Osteocyte (in vitro differentiated cells): ENCODE measurements at regions not wholly inside any gene's neighbourhood (a gene's known extent, or its start where the extent isn't known, plus 50 kb on each side); places are given as distances from the start of the nearest gene placed in this dataset.

Experiments
- DNase-seq: peaks from one replicate; pipeline ENCODE4 v3.0.0; 2021; ENCODE audit warnings: mixed read lengths; ENCODE audit not compliant: unreplicated experiment; ENCODE audit errors: extremely low spot score
- H3K27ac Mint-ChIP-seq: one replicate; pipeline ENCODE4 v1.8.0; 2021; ENCODE audit warnings: mild to moderate bottlenecking, mixed read lengths; ENCODE audit not compliant: unreplicated experiment
- H3K27me3 Mint-ChIP-seq: one replicate; pipeline ENCODE4 v1.8.0; 2021; ENCODE audit warnings: mixed read lengths; ENCODE audit not compliant: unreplicated experiment
- H3K36me3 Mint-ChIP-seq: one replicate; pipeline ENCODE4 v1.8.0; 2021; ENCODE audit warnings: mixed read lengths; ENCODE audit not compliant: unreplicated experiment
- H3K4me1 Mint-ChIP-seq: one replicate; pipeline ENCODE4 v1.8.0; 2021; ENCODE audit warnings: mixed read lengths; ENCODE audit not compliant: unreplicated experiment
- H3K4me3 Mint-ChIP-seq: one replicate; pipeline ENCODE4 v1.8.0; 2021; ENCODE audit warnings: mild to moderate bottlenecking, moderate library complexity, mixed read lengths; ENCODE audit not compliant: unreplicated experiment
- H3K9me3 Mint-ChIP-seq: one replicate; pipeline ENCODE4 v1.8.0; 2021; ENCODE audit warnings: mixed read lengths; ENCODE audit not compliant: unreplicated experiment
- CTCF ChIP-seq: fragments of 200-600 bp; sonication (generic); IDR thresholded peaks from 2 replicates; pipeline ENCODE4 v1.5.0; 2021; ENCODE audit warnings: antibody characterized with exemption, mild to moderate bottlenecking, moderate library complexity

- TF ChIP-seq CTCF, result no peak
- H3K9me3 Mint-ChIP-seq, result no peaks in the 10 kb centered on the region
- no peaks in the 10 kb centered on the region for H3K4me1 Mint-ChIP-seq
- H3K4me3 Mint-ChIP-seq, result no peak overlapping the region
- H3K36me3 Mint-ChIP-seq, result no peaks in the 10 kb centered on the region
- H3K27ac Mint-ChIP-seq, result no peak overlapping the region
- DNase-seq, result no peak
- no peaks in the 10 kb centered on the region for H3K27me3 Mint-ChIP-seq
Observed at GRCh38 chr4:114226968-114227760, 247.7 kb upstream of the ARSJ start.

GRCh38 chr4:114229706-114230105 is 250.3 kb upstream of the ARSJ start:
- no peaks in the 10 kb centered on the region for H3K27me3 Mint-ChIP-seq
- H3K4me3 Mint-ChIP-seq, result no peak overlapping the region
- peaks cover 2% of the 10 kb centered on the region for H3K9me3 Mint-ChIP-seq
- no peak for DNase-seq
- no peak overlapping the region for H3K27ac Mint-ChIP-seq
- no peaks in the 10 kb centered on the region for H3K4me1 Mint-ChIP-seq
- TF ChIP-seq CTCF, result no peak
- no peaks in the 10 kb centered on the region for H3K36me3 Mint-ChIP-seq

DNA sequence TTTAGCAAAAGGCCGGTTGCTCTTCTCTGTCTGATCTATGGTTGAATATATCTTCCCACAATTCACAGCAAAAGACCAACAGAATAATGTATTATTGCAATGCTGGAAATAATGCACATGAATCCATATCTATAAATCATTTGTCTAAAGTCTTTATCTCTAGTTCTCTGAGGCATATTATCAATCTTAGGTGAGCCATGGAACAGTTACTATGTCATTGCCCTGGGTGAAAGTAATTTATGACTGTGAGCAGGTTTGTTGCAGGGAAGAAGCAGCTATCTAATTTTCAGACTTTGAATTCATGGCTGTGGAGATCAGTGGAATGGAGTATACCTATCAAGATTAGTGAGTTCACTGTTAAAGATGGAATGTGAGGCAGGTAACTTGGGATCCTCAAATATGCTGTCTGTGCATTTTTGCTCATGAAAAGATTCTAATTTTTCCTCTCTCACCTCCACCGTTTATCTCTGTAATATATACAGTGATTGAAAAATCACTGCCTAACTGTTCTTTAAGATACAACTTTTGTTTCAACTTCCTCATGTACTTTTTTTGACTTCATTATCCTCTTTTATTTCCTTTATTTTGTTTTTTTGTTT is 256.8 kb upstream of the ARSJ start:
- Mint-ChIP-seq H3K4me3 (no peak overlapping the region), H3K27ac (no peak overlapping the region), H3K27me3 (no peaks in the 10 kb centered on the region), H3K36me3 (no peaks in the 10 kb centered on the region), H3K4me1 (peaks cover 3% of the 10 kb centered on the region), H3K9me3 (peaks cover 21% of the 10 kb centered on the region)
- DNase-seq, result no peak
- TF ChIP-seq CTCF, result no peak

GRCh38 chr4:114237997-114238396 is 258.6 kb upstream of the ARSJ start:
- H3K27ac Mint-ChIP-seq, result no peak overlapping the region
- H3K27me3 Mint-ChIP-seq, result no peaks in the 10 kb centered on the region
- peaks cover 31% of the 10 kb centered on the region for H3K9me3 Mint-ChIP-seq

More at GRCh38 chr4:114237997-114238396, 258.6 kb upstream of the ARSJ start:
- Mint-ChIP-seq H3K4me3 (no peak overlapping the region), H3K36me3 (peaks cover 2% of the 10 kb centered on the region), H3K4me1 (peaks cover 3% of the 10 kb centered on the region)
- DNase-seq, result no peak
- no peak for TF ChIP-seq CTCF
